PC-3 (cell line): ENCODE measurements at regions not wholly inside any gene's neighbourhood (a gene's known extent, or its start where the extent isn't known, plus 50 kb on each side); places are given as distances from the start of the nearest gene placed in this dataset.

Experiments used
- ATAC-seq: fragments of 200-7000 bp; cut with Tn5 transposase; 2 replicates; pipeline ENCODE4 v1.9.1; 2020; ENCODE audit warnings: mild to moderate bottlenecking, moderate library complexity
- BruUV-seq: library from RNA; stranded (reverse); fragments of 400-500 nt; replicated peaks from 2 replicates; lab custom pipeline; 2021; lab: Mats Ljungman, UMichigan
- CTCF ChIA-PET: fragments of 300-600 bp; sonication (Branson Sonifier 250); formaldehyde crosslinking; loops from one replicate; lab custom pipeline; 2022; ENCODE audit warnings: antibody characterized with exemption; lab: Charles Lee
- POLR2A ChIA-PET: fragments of 300-600 bp; sonication (Branson Sonifier 250); formaldehyde crosslinking; loops from one replicate; lab custom pipeline; 2022; ENCODE audit warnings: antibody characterized with exemption; ENCODE audit not compliant: unreplicated experiment; lab: Charles Lee
- DNase-seq: peaks from one replicate; pipeline ENCODE4 v3.0.0-alpha.2; 2015
- H2AFZ ChIP-seq: fragments of 300-600 bp; sonication (generic); 2 replicates; pipeline ENCODE4 v1.6.0; 2016; ENCODE audit warnings: antibody characterized with exemption, low read length
- H3F3A ChIP-seq: fragments of 300-600 bp; sonication (generic); one replicate; pipeline ENCODE4 v1.6.0; 2017; ENCODE audit warnings: antibody characterized with exemption, low read length, control low read depth, mild to moderate bottlenecking; ENCODE audit not compliant: unreplicated experiment
- H3K27ac ChIP-seq: fragments of 300-600 bp; sonication (generic); 2 replicates; pipeline ENCODE4 v1.5.1; 2016; ENCODE audit warnings: mild to moderate bottlenecking, low read length
- H3K27me3 ChIP-seq: fragments of 300-600 bp; sonication (generic); 2 replicates; pipeline ENCODE4 v1.6.1; 2016; ENCODE audit warnings: low read length, mixed read lengths
- H3K36me3 ChIP-seq: fragments of 300-600 bp; sonication (generic); 2 replicates; pipeline ENCODE4 v1.6.1; 2016; ENCODE audit warnings: low read depth, mixed run types, low read length, mixed read lengths
- H3K4me1 ChIP-seq: fragments of 300-600 bp; sonication (generic); 2 replicates; pipeline ENCODE4 v1.5.1; 2016; ENCODE audit warnings: low read length; ENCODE audit not compliant: insufficient read depth
- H3K4me2 ChIP-seq: fragments of 300-600 bp; sonication (generic); 2 replicates; pipeline ENCODE4 v1.6.0; 2016; ENCODE audit warnings: low read length
- H3K4me3 ChIP-seq: fragments of 300-600 bp; sonication (generic); 2 replicates; pipeline ENCODE4 v1.5.1; 2016; ENCODE audit warnings: mild to moderate bottlenecking, low read length, mixed read lengths
- H3K79me2 ChIP-seq: fragments of 300-600 bp; sonication (generic); 2 replicates; pipeline ENCODE4 v1.6.1; 2017; ENCODE audit warnings: low read length, mixed read lengths
- H3K9ac ChIP-seq: fragments of 300-600 bp; sonication (generic); 2 replicates; pipeline ENCODE4 v1.6.0; 2016; ENCODE audit warnings: mild to moderate bottlenecking, low read length
- H3K9me2 ChIP-seq: fragments of 300-600 bp; sonication (generic); replicated peaks from 2 replicates; pipeline ENCODE4 v1.6.1; 2016; ENCODE audit warnings: mixed run types, low read length, mixed read lengths
- H3K9me3 ChIP-seq: fragments of 300-600 bp; sonication (generic); 2 replicates; pipeline ENCODE4 v1.6.1; 2016; ENCODE audit warnings: low read length, mixed read lengths
- H4K20me1 ChIP-seq: fragments of 300-600 bp; sonication (generic); 2 replicates; pipeline ENCODE4 v1.6.1; 2016; ENCODE audit warnings: low read length, mixed read lengths
- EZH2 ChIP-seq: fragments of 300-600 bp; sonication (generic); IDR thresholded peaks from one replicate; pipeline ENCODE4 v1.6.1; 2017; ENCODE audit warnings: antibody characterized with exemption, mild to moderate bottlenecking, low read length; ENCODE audit not compliant: unreplicated experiment
- EZH2phosphoT487 ChIP-seq: fragments of 300-600 bp; sonication (generic); IDR thresholded peaks from 2 replicates; pipeline ENCODE4 v1.6.1; 2018; ENCODE audit warnings: mild to moderate bottlenecking, antibody characterized with exemption, low read length, borderline replicate concordance
- intact Hi-C: fragments of 100-400 bp; cut with micrococcal nuclease; formaldehyde crosslinking; loops from 2 replicates; pipeline ENCODE4 v1.9.0; 2023
- TF ChIP-seq, protein P1 (sequence below): fragments of 300-600 bp; sonication (generic); conservative IDR thresholded peaks from 2 replicates; pipeline ENCODE4 v1.5.1; 2017; ENCODE audit warnings: antibody characterized with exemption, low read depth, mild to moderate bottlenecking, low read length

GRCh38 chr17:6249732-6250131 lies 179.6 kb downstream of the WSCD1 start:
- Histone ChIP-seq H3K27me3 (no peaks in the 10 kb centered on the region), H3K79me2 (no peaks in the 10 kb centered on the region), H3K36me3 (no peaks in the 10 kb centered on the region), H4K20me1 (no peaks in the 10 kb centered on the region), H3K27ac (no peak overlapping the region), H2AFZ (no peak overlapping the region), H3K4me1 (peaks cover 10% of the 10 kb centered on the region), H3K9ac (no peak overlapping the region), H3K9me3 (no peaks in the 10 kb centered on the region), H3K9me2 (no peaks in the 10 kb centered on the region), H3F3A (no peaks in the 10 kb centered on the region), H3K4me3 (no peak overlapping the region), H3K4me2 (no peak overlapping the region)
- BruUV-seq: no TSS peak
- DNase-seq: no peak
- ChIA-PET CTCF (no interaction called here), POLR2A (no interaction called here)
- no peak for TF ChIP-seq EZH2phosphoT487
- no peak for TF ChIP-seq EZH2
- TF ChIP-seq, protein P1, sequence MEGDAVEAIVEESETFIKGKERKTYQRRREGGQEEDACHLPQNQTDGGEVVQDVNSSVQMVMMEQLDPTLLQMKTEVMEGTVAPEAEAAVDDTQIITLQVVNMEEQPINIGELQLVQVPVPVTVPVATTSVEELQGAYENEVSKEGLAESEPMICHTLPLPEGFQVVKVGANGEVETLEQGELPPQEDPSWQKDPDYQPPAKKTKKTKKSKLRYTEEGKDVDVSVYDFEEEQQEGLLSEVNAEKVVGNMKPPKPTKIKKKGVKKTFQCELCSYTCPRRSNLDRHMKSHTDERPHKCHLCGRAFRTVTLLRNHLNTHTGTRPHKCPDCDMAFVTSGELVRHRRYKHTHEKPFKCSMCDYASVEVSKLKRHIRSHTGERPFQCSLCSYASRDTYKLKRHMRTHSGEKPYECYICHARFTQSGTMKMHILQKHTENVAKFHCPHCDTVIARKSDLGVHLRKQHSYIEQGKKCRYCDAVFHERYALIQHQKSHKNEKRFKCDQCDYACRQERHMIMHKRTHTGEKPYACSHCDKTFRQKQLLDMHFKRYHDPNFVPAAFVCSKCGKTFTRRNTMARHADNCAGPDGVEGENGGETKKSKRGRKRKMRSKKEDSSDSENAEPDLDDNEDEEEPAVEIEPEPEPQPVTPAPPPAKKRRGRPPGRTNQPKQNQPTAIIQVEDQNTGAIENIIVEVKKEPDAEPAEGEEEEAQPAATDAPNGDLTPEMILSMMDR: no peak
- ATAC-seq: no peak
- intact Hi-C loops: no loop called here

DNA sequence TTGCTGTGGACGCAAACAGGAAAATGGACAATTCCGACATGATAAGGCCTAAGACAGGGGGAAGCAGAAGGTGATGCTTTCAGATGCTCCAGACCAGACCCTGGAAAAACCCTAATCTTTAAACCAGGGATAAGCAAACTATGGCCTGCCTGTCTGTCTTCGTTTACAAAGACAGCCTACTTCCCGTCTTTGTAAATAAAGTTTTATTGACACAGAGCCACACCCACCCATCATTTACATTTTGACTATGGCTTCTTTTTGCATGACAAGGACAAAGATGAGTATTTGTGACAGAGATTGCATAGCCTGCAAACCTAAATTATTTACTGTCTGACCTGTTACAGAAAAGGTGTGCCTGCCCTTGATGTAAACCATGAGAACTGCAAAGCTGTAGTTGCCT lies 177.9 kb downstream of the WSCD1 start:
- Histone ChIP-seq H3K4me2 (no peak overlapping the region), H3K9me2 (no peaks in the 10 kb centered on the region), H4K20me1 (no peaks in the 10 kb centered on the region), H3K4me1 (no peaks in the 10 kb centered on the region), H3K9me3 (no peaks in the 10 kb centered on the region), H3F3A (no peaks in the 10 kb centered on the region), H3K79me2 (no peaks in the 10 kb centered on the region), H3K36me3 (no peaks in the 10 kb centered on the region), H3K27ac (no peak overlapping the region), H3K27me3 (no peaks in the 10 kb centered on the region), H3K9ac (no peak overlapping the region), H2AFZ (no peak overlapping the region), H3K4me3 (no peak overlapping the region)
- no TSS peak for BruUV-seq
- no peak for DNase-seq
- TF ChIP-seq, protein P1: no peak
- TF ChIP-seq EZH2phosphoT487: no peak
- TF ChIP-seq EZH2: no peak
- POLR2A ChIA-PET: no interaction called here
- CTCF ChIA-PET: no interaction called here
- intact Hi-C loops: no loop called here
- ATAC-seq: no peak

DNA sequence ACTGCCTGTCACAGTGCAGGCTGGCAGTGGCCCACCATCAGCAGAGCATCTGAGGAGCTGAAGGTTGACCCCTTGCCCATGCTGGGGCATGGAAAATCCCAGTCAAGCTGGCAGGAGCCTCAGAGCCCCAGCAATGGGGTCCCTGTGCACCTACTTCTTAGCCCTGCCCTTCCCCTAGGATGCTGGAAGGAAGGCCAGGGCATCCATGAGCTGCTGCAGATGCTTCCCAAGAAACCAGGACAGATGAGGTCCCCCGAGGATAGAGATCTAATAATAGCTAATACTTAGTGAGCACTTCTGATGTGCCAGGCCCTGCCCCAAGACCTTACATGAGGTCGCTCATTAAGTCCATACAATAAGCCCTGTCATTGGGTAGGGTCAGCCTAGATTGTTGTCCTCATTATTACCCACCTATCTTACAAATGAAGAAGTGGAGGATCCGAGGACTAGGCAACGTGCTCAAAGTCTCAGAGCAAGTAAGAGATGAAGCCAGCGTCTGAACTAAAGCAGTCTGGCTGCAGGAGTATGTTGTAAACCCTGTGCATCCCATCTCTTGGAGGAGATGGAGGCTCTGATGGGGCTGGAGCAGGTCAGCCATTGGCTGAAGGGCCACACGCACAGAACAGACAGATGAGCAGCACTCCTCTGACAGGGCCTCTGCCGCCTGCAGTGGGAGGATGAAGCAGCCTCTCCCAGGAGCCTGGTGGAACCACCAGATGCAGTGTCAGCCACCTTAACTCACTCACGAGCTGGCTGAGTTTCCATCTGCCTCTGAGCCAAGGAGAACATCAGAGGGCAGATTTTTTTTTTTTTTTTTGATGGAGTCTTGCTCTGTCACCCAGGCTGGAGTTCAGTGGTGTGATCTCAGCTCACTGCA lies 175.4 kb downstream of the WSCD1 start:
- H3F3A ChIP-seq: no peaks in the 10 kb centered on the region
- intact Hi-C loops: no loop called here
- no peak overlapping the region for H3K4me2 ChIP-seq
- H3K9me3 ChIP-seq: no peaks in the 10 kb centered on the region
- ChIA-PET CTCF (no interaction called here), POLR2A (no interaction called here)
- no peaks in the 10 kb centered on the region for H3K79me2 ChIP-seq
- no peak overlapping the region for H3K27ac ChIP-seq
- H2AFZ ChIP-seq: no peak overlapping the region
- no peak overlapping the region for H3K9ac ChIP-seq
- H3K36me3 ChIP-seq: no peaks in the 10 kb centered on the region
- H4K20me1 ChIP-seq: no peaks in the 10 kb centered on the region
- peaks cover 16% of the 10 kb centered on the region for H3K4me1 ChIP-seq
- H3K9me2 ChIP-seq: no peaks in the 10 kb centered on the region
- BruUV-seq: no TSS peak
- H3K4me3 ChIP-seq: no peak overlapping the region
- H3K27me3 ChIP-seq: no peaks in the 10 kb centered on the region
- DNase-seq: no peak
- TF ChIP-seq EZH2: no peak
- TF ChIP-seq EZH2phosphoT487: no peak
- TF ChIP-seq, protein P1: no peak
- ATAC-seq: no peak
